ENCODE measurements at regions not wholly inside any gene's neighbourhood (a gene's known extent, or its start where the extent isn't known, plus 50 kb on each side); places are given as distances from the start of the nearest gene placed in this dataset.

DNA sequence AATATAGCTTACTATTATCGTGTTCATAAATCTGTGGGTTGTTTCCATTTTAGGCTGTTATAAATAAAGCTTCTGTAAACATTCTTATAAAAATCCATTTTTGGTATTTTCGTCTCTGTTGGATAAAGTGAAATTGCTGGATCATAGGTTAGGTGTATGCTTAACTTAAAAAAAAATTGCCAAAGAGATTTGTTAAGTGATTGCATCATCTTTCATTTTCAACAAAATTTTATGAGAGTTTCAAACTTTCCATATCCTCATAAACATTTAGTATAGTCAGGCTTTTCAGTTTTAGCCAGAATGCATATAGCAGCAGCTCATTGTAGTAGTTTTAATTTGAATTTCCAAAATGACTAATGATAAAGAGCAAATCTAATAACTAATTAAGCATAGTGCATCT, 146.7 kb upstream of the CNTN5 start:
- Histone ChIP-seq H3K27ac (no peak overlapping the region), H3K4me1 (no peaks in the 10 kb centered on the region), H3K36me3 (no peaks in the 10 kb centered on the region), H3K4me3 (no peak overlapping the region), H3K9me3 (peaks cover 0 to 15% (median 0%) of the 10 kb centered on the region in 8 donors), H3K27me3 (replicated peaks in 1 of 7) (no peaks in the 10 kb centered on the region)
- TF ChIP-seq POLR2AphosphoS5 (IDR thresholded peaks at IDR 0.05): no peak
- TF ChIP-seq POLR2A (IDR thresholded peaks at IDR 0.05): no peak
- TF ChIP-seq CTCF (IDR thresholded peaks at IDR 0.05 in 8 of 11, conservative IDR thresholded peaks at IDR 0.05 in 3 of 11): no peak
- WGBS, 5 donors: 43 to 78% (median 65%) methylated on average over 2 of the region's 2 CpGs
- no peak for DNase-seq
- intact Hi-C loops (cut with DNase I; ENCODE audit: low total_unique reads): no loop called here

- H3K27me3 ChIP-seq (replicated peaks in 1 of 7): no peaks in the 10 kb centered on the region
- intact Hi-C loops (cut with DNase I; ENCODE audit: low total_unique reads): no loop called here
- DNase-seq: no peak
- TF ChIP-seq POLR2A (IDR thresholded peaks at IDR 0.05) (no peak), POLR2AphosphoS5 (IDR thresholded peaks at IDR 0.05) (no peak), CTCF (IDR thresholded peaks at IDR 0.05 in 8 of 11, conservative IDR thresholded peaks at IDR 0.05 in 3 of 11) (no peak)
- H3K4me3 ChIP-seq: no peak overlapping the region
- WGBS, 5 donors: 87 to 98% (median 94%) methylated on average over 1 of the region's 1 CpG
- peaks cover 0 to 27% (median 12%) of the 10 kb centered on the region in 8 donors for H3K9me3 ChIP-seq
- H3K27ac ChIP-seq: no peak overlapping the region
- H3K36me3 ChIP-seq: no peaks in the 10 kb centered on the region
- H3K4me1 ChIP-seq: no peaks in the 10 kb centered on the region
Observed at GRCh38 chr11:98895936-98896335, 124.8 kb upstream of the CNTN5 start.

GRCh38 chr11:98940913-98941312, 79.8 kb upstream of the CNTN5 start:
- DNase-seq: no peak
- no peak for TF ChIP-seq POLR2AphosphoS5 (IDR thresholded peaks at IDR 0.05)
- no peak for TF ChIP-seq CTCF (IDR thresholded peaks at IDR 0.05 in 8 of 11, conservative IDR thresholded peaks at IDR 0.05 in 3 of 11)
- TF ChIP-seq POLR2A (IDR thresholded peaks at IDR 0.05): no peak
- WGBS, 5 donors: 38 to 88% (median 69%) methylated on average over 1 of the region's 1 CpG
- peaks cover 0 to 9% (median 0%) of the 10 kb centered on the region in 8 donors for H3K9me3 ChIP-seq
- no peak overlapping the region for H3K27ac ChIP-seq
- H3K36me3 ChIP-seq: no peaks in the 10 kb centered on the region
- no peaks in the 10 kb centered on the region for H3K27me3 ChIP-seq (replicated peaks in 1 of 7)
- no peaks in the 10 kb centered on the region for H3K4me1 ChIP-seq
- intact Hi-C loops (cut with DNase I; ENCODE audit: low total_unique reads): no loop called here
- H3K4me3 ChIP-seq: no peak overlapping the region

DNA sequence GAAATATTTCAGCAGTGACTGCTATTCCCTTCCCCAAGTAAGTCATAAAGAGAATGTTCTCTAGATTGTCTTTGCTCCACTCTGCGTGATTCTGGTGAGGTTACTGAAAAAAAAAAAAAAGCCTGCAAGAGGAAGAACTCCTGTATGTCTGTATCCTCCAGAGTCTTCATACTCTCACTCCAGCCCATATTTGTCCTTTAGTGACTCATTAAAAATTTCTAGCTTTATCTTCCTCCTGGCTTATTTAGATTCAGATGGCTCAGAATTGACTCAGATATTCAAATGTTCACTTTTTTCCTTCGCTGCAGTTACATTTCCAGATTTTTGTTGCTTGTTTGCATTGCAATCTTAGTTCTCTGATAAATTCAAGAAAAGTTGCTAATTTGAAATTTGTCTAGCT, 76.3 kb upstream of the CNTN5 start:
- no peak overlapping the region for H3K4me3 ChIP-seq
- no peak for DNase-seq
- H3K27ac ChIP-seq: no peak overlapping the region
- H3K9me3 ChIP-seq: peaks cover 0 to 7% (median 0%) of the 10 kb centered on the region in 8 donors
- H3K36me3 ChIP-seq: no peaks in the 10 kb centered on the region
- intact Hi-C loops (cut with DNase I; ENCODE audit: low total_unique reads): no loop called here
- no peaks in the 10 kb centered on the region for H3K4me1 ChIP-seq
- no peak for TF ChIP-seq POLR2AphosphoS5 (IDR thresholded peaks at IDR 0.05)
- TF ChIP-seq POLR2A (IDR thresholded peaks at IDR 0.05): no peak
- TF ChIP-seq CTCF (IDR thresholded peaks at IDR 0.05 in 8 of 11, conservative IDR thresholded peaks at IDR 0.05 in 3 of 11): no peak
- WGBS, 5 donors: 75 to 91% (median 80%) methylated on average over 2 of the region's 2 CpGs
- H3K27me3 ChIP-seq (replicated peaks in 1 of 7): no peaks in the 10 kb centered on the region
